HG02588 (cell line): ENCODE measurements at regions not wholly inside any gene's neighbourhood (a gene's known extent, or its start where the extent isn't known, plus 50 kb on each side); places are given as distances from the start of the nearest gene placed in this dataset.
"Not testable (repeated sequence)": the region's sequence is repeated elsewhere in the genome, so short reads cannot be mapped to it uniquely, and the experiment has no call there.

Source experiments
- ATAC-seq: cut with Tn5 transposase; IDR thresholded peaks from one replicate; pipeline ENCODE4 v1.9.1; 2021; ENCODE audit warnings: mild to moderate bottlenecking, moderate library complexity; ENCODE audit not compliant: unreplicated experiment

- ATAC-seq: no peak
These were observed 278.4 kb upstream of the SEMA3C start for GRCh38 chr7:81197266-81197665.

DNA sequence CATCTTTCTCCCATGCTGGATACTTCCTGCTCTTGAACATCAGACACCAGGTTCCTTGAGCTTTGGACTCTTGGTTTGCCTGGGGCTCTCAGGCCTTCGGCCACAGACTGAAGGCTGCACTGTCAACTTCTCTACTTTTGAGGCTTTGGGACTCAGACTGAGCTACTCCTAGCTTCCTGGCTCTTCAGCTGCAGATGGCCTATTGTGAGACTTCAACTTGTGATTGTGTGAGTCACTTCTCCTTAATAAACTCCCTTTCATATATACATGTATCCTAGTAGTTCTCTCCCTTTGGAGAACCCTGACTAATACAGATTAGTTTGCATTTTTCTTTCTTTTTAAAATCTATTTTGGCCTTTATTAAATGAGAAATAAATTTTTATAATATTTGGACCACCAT lies 276.2 kb upstream of the SEMA3C start:
- no peak for ATAC-seq

DNA sequence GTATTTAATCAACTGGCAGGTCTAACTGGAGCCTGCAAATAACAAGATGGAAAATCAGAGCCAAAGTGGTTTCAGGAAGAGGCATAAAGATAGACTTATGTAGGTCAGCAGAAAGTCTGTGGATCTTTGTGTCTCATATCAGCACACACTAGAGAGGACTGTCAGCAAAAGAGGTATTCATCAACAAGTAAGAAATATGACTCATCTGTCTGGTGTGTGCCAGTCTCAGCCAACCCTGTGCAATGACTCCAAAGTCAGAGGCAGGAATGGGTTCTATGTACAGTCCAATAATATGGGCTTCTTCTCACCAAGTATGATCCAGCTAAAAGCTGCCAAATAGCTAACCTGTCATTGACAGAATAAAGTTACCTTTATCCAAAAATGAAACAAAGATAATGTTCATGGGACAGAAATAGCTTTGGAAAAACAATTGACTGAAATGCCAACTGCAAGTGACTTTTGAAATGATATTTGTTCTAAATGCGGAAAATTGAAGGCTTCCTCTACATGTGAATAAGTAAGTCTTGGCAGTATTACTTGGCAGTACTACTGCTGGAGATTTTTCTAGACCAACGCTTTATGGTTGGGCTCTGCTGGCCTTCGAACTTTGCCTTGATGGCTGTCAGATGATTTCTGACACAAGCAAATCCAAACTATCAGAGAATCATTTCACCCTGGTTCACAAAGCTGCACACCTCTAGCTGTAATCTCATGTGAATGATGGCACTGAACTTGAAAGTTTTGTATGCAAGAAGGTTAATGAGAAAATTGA lies 272.3 kb upstream of the SEMA3C start:
- no peak for ATAC-seq

DNA sequence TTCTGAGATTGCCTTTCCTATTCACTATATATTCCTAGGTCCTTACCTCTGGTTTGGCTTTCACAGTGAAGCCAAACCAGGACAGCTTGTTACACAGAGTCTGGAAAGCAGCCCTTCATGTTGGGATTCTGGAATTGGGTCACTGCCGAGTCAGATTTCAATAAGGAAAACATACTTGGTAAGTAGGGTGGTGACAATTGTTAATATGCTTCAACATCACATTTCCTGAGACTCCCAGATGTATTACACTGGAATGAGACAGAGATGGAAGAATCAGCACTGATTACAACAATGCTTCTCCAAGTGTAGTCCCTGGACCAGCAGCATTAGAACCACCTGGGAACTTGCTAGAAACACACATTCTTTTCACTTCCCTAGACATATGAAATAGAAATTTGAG lies 268.9 kb upstream of the SEMA3C start:
- no peak for ATAC-seq

GRCh38 chr7:81186691-81187090 lies 267.8 kb upstream of the SEMA3C start:
- no peak for ATAC-seq

DNA sequence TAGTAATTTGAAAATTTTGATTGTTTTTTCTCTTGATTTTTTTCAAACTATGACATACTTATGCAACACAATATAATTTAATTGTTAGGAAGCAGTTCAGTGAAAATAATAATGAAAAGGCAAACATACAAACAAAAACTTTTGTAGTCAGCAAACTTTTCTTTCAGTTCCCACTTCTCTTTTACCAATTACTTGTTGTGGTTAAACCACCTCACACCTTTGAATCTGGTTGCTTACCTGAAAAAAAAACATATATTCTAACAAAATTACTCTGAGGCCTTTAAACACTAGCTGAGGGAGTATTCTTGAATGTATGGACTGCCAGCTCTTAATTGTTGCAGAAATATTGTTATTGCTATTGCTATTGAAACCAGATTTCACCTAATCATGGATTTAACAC lies 266.2 kb upstream of the SEMA3C start:
- ATAC-seq: no peak

- no peak for ATAC-seq
These were observed 264.5 kb upstream of the SEMA3C start for GRCh38 chr7:81183326-81183725.

DNA sequence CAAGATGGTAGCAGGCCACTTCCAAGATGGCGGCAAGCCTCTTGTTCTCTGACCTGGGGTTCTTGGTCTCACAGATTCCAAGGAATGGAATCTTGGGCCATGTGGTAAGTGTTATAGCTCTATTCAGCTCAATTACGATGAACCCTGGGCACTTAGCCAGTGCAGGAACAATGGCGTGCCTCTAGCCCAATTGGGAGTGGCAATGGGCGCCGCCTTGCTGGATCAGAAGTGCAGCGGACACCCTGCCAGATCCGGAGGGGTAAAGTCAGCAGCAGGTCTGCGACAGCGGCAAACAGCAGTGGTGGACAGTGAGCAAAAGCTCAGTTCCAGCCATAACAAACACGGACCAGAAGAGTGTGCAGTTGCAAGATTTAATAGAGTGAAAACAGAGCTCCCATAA lies 263.2 kb upstream of the SEMA3C start:
- not testable (repeated sequence) for ATAC-seq

DNA sequence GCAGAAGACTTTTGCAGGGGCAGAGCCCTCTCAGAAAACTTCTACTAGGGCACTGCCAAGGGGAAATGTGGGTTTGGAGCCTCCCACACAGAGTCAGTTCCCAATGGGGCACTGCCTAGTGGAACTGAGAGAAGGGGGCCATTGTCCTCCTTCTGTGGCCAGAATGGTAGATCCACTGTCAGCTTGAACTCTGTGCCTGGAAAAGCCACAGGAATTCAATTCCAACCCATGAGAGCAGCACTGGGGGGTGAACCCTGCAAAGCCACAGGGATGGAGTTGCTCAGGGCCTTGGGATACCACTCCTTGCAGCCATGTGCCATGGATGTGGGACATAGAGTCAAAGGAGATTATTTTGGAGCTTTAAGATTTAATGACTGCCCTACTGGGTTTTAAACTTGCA lies 262.2 kb upstream of the SEMA3C start:
- no peak for ATAC-seq

DNA sequence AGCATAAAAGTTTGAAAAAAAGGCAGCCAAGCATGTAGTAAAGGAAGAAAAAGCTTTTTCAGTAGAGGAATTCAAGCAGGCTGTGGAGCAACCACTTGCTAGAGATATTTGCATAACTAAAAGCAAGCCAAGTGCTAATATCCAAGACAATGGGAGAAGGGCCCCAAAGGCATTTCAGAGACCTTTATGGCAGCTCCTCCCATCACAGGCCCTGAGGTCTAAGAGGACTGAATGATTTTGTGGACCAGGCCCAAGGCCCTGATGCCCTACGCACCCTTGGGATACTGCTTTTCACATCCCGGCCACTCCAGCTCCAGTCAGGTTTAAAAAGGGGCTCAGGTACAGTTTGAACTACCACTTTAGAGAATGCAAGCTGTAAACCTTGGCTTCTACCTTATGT lies 261.7 kb upstream of the SEMA3C start:
- no peak for ATAC-seq

DNA sequence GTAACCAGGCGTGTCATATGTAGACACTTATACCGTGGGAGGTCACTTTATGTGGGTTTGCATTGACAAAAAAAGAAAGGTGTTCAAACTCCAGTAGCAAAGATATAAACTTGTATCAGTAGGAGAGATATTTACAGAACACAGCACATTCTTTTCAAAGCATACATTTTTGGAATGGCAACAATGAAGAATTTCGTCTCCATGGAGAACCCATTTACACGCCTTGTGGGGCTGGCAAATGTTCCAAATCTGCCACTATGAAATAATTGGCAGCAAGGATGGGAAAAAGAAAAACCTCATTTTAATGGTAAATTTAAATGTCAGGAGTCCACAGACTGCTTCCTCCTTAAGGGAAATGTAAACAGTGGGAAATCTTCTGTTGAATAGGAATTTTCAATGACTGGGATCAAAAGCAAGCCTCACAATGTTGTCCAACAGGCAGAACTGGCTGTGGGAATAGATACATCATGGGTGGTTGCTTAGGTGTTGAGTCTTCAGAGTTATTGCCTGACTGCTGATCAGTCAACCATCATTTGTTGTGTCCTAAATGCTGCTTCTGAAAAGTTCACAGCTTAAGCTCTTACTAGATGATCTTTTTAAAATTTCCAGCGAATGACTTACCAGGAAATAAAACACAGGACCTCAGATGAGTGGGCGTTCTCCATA lies 256.6 kb upstream of the SEMA3C start:
- ATAC-seq: no peak

DNA sequence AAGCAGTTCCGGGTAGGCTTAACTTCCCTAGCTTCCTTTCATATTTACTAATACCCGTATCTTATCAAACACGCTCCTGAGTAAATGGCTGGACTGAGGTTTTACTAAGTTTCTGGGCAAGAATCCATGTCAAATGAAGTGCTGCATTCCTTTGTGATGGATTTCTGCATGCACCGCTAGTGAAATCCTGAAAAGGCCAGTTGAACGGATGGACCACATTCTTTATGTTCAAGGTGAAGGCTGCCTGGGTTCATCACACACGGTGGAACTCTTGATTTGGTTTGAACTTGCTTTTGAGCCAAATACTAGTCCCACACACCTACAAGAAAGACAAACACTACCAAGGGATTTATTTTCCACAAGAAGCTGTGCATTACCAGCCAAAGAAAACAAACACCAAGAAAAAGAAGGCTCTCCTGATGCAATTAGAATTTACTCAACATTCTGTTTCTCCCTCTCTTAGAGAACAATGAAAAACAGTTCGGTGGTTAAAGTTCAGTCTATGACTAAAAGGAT lies 255.0 kb upstream of the SEMA3C start:
- no peak for ATAC-seq

DNA sequence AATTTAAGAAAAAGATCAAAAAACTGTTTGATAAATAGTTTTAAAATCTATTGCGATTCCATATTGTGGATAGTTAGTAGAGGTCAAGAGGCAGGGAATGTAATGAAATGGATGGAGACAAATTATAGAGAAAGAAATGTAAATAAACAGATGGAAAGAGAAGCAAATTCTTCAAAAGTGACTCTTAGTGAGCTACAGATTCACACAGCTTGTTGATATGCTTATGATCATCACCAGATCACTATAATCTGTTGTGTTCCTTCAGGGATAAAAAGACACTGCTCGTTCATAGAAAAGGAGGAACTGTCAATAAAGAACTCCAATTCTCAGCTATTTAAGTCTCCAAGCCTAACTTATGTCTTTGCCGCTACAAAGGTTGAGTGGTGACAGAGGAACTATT lies 251.4 kb upstream of the SEMA3C start:
- ATAC-seq: no peak

DNA sequence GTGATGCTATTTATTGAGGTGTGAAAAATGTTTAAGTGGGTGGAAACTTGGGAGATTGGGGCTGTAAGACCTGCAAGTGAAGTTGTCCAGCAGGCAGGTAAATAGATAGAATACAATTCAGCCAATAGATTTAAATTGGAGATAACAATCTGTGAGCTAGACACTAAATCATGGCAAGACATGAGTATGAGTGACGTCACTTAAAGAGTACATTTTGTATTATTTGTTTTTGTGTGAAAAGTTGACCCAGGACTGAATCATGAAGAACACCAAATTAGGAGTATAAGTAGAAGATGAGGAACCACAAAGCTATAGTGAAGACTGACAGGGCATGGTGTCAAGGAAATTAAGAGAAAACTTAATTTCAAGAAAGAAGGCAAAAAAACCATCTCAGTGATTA lies 249.1 kb upstream of the SEMA3C start:
- ATAC-seq: no peak

DNA sequence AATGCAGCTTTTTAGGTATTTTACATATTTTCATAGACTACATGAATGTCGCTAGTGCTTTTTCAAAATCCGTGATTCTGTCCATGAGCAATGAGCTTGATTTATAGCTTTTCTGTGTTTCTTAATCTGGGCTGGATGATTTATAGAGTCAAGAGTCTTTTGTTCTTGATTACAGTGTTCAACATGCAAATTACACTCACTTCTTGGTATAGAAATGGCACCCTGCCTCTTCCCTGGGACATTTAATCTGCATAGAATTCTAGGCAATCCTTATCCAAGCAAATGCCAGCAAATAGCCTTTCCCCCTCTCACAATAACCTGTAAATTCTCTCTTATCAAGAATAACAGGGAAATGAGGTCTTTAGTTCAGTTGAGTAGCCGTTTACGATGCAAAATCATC lies 246.2 kb upstream of the SEMA3C start:
- ATAC-seq: no peak

GRCh38 chr7:81162771-81163525 lies 244.1 kb upstream of the SEMA3C start:
- ATAC-seq: no peak

- ATAC-seq: no peak
These were observed 243.4 kb upstream of the SEMA3C start for GRCh38 chr7:81162234-81162633.

DNA sequence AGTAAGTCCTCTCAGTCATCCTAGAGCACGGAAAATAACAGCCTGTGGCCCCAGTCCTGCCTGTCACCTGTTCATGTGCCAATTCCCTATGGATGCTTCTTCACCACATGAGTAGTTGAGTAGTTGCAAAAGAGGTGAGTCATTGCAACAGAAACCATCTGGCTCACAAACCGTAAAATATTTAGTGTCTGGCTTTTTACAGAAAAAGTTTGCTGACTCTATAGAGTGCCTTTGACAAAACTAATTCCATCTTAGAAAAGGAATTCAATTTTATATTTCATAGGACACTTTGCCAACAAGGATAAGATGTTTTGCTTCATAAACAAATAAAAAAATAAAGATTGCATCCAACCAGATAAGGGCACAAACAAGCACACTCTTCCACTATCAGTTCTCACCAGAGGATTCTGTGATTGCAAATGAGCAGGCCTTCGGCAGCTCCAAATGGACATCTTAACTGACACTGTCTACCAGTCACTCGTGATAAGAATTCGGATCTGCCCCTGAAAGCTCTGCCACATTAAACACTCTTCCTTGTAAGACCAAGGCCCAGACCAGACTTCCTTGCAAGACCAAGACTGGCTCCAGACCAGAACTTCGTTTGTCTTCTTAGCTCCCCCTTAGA lies 242.7 kb upstream of the SEMA3C start:
- no peak for ATAC-seq

DNA sequence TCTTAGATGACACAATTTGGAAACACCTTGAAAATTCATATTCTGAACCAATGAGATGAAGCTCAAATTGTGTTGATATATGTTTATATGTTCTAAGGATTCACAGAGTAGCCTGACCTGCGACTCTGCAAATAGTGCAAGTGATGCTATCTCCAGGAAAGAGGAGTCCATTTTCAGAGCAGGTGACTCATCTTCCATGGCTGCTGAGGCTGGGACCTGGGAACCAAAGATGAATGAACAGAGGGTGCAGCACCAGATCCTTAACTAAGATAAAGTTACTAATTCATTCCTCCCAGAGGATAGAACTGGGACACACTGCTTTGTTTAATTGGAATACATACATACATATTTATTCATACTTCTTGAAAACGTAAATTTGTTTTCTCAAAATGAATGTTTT lies 240.6 kb upstream of the SEMA3C start:
- ATAC-seq: no peak

DNA sequence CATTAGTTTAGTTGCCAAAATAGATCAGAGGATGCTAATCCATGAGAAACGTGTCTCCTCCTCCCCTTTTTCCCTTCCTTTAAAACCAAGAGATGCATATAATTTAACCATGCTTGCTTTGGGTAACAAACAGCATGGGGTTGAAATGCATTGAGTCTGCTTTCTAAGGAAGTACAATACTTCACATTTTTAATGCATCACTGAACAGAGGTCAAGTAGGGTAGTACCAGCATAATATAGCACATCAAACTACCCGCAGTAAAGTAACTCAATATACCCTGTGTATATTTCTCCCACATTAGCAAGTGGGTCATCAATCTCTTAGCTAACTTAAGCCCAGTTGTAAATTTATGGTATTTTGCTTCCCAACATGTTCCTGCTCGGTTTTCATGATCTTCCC lies 239.3 kb upstream of the SEMA3C start:
- ATAC-seq: no peak

DNA sequence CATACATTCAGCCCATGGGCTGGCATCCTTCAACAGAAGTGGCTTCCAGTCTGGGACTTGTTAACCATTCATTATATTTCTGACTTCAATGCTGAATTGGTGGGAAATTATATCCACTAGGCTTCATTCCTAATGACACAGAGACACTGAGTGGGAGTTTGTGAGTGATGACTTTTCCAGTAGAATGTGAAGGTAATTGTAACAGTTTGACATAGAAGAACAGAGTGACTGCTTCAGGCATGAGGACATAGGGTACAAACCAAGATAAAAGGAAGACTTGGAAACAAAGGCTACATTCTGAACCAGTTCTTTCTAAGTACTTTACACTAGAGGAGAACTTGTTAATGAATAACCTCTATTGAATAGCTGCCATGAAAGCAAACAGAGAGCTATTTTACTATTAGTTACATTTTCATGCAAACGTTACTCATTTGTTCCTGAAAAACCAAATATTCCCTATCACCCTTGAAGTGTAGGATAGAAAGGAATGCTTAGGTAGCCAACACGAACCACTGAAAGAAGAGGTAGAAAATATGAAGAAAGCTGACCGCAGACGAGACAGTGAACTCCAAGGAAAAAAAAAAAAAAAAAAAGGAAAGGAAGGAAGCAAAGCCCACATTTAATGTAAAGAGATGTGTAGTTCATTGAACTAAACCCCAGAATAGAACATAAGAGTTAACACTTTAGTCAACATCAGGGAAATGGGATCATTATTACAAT lies 237.0 kb upstream of the SEMA3C start:
- no peak for ATAC-seq
